ENCODE measurements at regions not wholly inside any gene's neighbourhood (a gene's known extent, or its start where the extent isn't known, plus 50 kb on each side); places are given as distances from the start of the nearest gene placed in this dataset.

DNA sequence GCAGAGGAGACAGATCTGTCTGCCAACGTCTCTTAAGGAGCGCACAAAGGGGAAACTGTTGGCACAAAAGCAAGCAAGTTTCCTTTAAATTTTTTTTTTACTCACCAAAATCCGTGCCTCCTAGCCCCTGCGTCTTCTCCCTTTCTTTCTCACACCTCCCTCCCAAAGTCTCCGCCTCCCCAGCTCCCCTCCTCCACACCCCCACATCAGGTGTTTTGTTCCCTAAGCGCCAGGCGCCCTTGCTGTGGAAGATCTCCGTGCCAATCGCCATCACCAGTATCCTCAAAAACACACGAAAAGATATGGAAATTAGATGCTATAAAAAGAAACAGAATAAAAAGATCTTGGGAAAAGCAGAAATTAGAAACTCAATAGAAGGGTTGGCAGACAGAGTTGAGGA is 87.6 kb downstream of the DRD1 start:
- Histone ChIP-seq H3K4me3 (no peak overlapping the region), H3K4me1 (no peaks in the 10 kb centered on the region), H3K27me3 (no peaks in the 10 kb centered on the region), H3K36me3 (no peaks in the 10 kb centered on the region), H3K27ac (no peak overlapping the region), H3K9me3 (no peaks in the 10 kb centered on the region)
- DNase-seq (no peak), ATAC-seq (no peak)
- WGBS (ENCODE audit: insufficient coverage, low coverage, low lambda C conversion rate, missing lambda C conversion rate) = 30% methylated on average over 10 of the region's 10 CpGs
- intact Hi-C loops (cut with DNase I) = no loop called here
- TF ChIP-seq, protein P1, sequence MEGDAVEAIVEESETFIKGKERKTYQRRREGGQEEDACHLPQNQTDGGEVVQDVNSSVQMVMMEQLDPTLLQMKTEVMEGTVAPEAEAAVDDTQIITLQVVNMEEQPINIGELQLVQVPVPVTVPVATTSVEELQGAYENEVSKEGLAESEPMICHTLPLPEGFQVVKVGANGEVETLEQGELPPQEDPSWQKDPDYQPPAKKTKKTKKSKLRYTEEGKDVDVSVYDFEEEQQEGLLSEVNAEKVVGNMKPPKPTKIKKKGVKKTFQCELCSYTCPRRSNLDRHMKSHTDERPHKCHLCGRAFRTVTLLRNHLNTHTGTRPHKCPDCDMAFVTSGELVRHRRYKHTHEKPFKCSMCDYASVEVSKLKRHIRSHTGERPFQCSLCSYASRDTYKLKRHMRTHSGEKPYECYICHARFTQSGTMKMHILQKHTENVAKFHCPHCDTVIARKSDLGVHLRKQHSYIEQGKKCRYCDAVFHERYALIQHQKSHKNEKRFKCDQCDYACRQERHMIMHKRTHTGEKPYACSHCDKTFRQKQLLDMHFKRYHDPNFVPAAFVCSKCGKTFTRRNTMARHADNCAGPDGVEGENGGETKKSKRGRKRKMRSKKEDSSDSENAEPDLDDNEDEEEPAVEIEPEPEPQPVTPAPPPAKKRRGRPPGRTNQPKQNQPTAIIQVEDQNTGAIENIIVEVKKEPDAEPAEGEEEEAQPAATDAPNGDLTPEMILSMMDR (IDR thresholded peaks at IDR 0.05) = no peak
- TF ChIP-seq POLR2A (IDR thresholded peaks at IDR 0.05) = no peak

DNA sequence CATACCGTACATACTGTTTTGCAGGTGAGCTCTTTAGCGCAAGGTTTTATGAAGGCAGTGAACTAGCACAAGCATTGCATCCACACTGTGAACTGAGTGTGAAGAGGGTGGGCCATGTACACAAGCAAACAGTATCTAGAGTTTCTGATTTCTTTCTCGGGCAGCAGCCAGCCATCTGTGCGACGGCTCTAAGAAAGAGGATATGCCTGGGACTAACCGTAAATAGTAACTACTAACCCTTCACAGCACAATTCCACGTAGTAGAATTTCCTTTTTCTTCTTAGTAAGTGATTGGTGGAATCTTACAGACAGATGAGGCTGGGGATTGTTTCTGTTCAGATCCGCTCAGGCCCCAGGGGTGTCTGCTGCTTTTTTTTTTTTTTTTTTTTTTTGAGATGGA is 89.0 kb downstream of the DRD1 start:
- H3K4me1 ChIP-seq = no peaks in the 10 kb centered on the region
- H3K27ac ChIP-seq = no peak overlapping the region
- no peak for DNase-seq
- no peaks in the 10 kb centered on the region for H3K36me3 ChIP-seq
- no peaks in the 10 kb centered on the region for H3K9me3 ChIP-seq
- TF ChIP-seq, protein P1 (IDR thresholded peaks at IDR 0.05) = no peak
- TF ChIP-seq POLR2A (IDR thresholded peaks at IDR 0.05) = no peak
- no peaks in the 10 kb centered on the region for H3K27me3 ChIP-seq
- intact Hi-C loops (cut with DNase I) = no loop called here
- no peak for ATAC-seq
- WGBS (ENCODE audit: insufficient coverage, low coverage, low lambda C conversion rate, missing lambda C conversion rate) = 34% methylated on average over 8 of the region's 8 CpGs
- H3K4me3 ChIP-seq = no peak overlapping the region

DNA sequence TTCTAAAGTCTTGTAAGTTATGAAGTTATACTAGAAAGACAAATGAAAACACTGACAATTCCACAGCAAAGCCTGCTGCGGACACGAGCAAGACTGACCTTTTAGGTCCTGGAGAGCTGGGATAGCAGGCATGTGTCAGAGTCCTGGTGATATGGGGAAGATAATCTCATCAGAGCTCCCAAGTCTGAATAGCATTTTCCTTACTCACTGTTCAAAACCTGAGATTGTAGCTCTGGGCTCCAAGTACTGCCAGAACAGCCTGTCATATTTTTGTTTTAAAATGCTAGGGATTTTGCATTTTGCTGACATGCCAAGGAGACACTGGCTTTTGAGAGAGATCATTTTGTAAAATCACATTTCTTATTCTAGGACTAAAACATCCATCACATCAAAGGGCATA is 90.1 kb downstream of the DRD1 start:
- 42% methylated on average over 2 of the region's 2 CpGs for WGBS (ENCODE audit: insufficient coverage, low coverage, low lambda C conversion rate, missing lambda C conversion rate)
- no peak for ATAC-seq
- Histone ChIP-seq H3K27me3 (no peaks in the 10 kb centered on the region), H3K9me3 (no peaks in the 10 kb centered on the region), H3K36me3 (no peaks in the 10 kb centered on the region), H3K27ac (no peak overlapping the region), H3K4me1 (no peaks in the 10 kb centered on the region), H3K4me3 (no peak overlapping the region)
- intact Hi-C loops (cut with DNase I) = no loop called here
- no peak for TF ChIP-seq POLR2A (IDR thresholded peaks at IDR 0.05)
- TF ChIP-seq, protein P1 (IDR thresholded peaks at IDR 0.05) = no peak
- no peak for DNase-seq

DNA sequence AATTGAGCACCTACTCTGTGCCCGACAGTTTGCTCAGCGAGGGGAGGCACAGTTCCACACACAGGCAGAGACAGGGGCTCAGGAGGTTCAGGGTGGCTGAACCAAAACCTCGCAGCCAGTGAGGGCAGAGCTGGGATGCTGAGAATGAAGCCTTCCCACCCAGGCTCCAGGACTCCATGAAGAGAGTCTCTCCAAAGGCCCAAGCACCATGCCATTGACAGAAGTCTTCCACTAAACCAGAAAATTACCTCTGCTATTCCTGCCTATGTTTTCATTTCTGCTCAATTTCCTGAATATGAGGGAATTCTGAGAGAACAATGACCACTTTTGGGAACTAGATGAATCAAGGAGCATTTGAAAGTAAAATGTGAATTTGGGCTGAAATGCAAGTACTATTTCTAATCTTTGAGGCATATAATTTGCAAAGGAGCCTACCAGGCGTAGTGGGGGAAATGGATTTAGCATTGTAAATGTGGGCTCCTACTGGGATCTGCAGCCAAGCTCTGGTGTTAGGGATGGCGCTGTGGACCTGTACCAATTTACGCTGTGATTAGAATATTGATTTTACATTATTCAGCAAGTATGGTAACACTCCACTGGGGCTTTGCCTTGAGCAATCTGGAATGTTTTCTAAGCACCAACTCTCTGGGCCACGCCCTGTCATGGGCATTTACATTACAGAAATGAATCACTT is 91.9 kb downstream of the DRD1 start:
- intact Hi-C loops (cut with DNase I) = no loop called here
- H3K4me1 ChIP-seq = no peaks in the 10 kb centered on the region
- H3K9me3 ChIP-seq = no peaks in the 10 kb centered on the region
- no peak overlapping the region for H3K4me3 ChIP-seq
- TF ChIP-seq, protein P1 (IDR thresholded peaks at IDR 0.05) = no peak
- no peak for TF ChIP-seq POLR2A (IDR thresholded peaks at IDR 0.05)
- DNase-seq (no peak), ATAC-seq (no peak)
- H3K36me3 ChIP-seq = no peaks in the 10 kb centered on the region
- 64% methylated on average over 4 of the region's 7 CpGs for WGBS (ENCODE audit: insufficient coverage, low coverage, low lambda C conversion rate, missing lambda C conversion rate)
- H3K27ac ChIP-seq = no peak overlapping the region
- H3K27me3 ChIP-seq = no peaks in the 10 kb centered on the region

DNA sequence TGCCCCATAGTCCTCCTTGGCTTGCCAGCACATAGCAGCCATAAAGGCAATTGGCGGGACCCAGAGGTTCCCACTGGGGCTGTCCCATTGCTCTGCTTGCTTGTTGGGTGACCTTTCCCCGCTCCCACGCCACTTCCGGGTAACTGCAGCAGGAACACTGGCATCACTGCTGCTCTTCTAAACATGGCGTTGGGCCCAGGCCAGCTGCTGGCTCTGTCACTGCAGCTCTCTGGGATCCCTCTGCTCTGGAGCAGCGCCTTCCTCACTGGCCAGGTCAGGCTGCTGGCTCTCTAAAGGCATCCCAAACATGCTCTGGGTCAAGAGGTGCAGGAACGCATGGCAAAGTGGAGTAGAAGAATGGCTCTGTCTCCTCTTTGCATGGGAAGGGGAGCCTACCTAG is 92.9 kb downstream of the DRD1 start:
- TF ChIP-seq, protein P1 (IDR thresholded peaks at IDR 0.05) = no peak
- TF ChIP-seq POLR2A (IDR thresholded peaks at IDR 0.05) = no peak
- H3K36me3 ChIP-seq = no peaks in the 10 kb centered on the region
- ATAC-seq (no peak), DNase-seq (no peak)
- intact Hi-C loops (cut with DNase I) = no loop called here
- 80% methylated on average over 1 of the region's 7 CpGs for WGBS (ENCODE audit: insufficient coverage, low coverage, low lambda C conversion rate, missing lambda C conversion rate)
- no peaks in the 10 kb centered on the region for H3K4me1 ChIP-seq
- H3K9me3 ChIP-seq = no peaks in the 10 kb centered on the region
- H3K27ac ChIP-seq = no peak overlapping the region
- no peaks in the 10 kb centered on the region for H3K27me3 ChIP-seq
- H3K4me3 ChIP-seq = no peak overlapping the region

Data from right lobe of liver (tissue), 6 donors.